PC-3 (cell line): ENCODE measurements at regions not wholly inside any gene's neighbourhood (a gene's known extent, or its start where the extent isn't known, plus 50 kb on each side); places are given as distances from the start of the nearest gene placed in this dataset.

ENCODE experiments used
- EZH2 ChIP-seq: fragments of 300-600 bp; sonication (generic); IDR thresholded peaks from one replicate; pipeline ENCODE4 v1.6.1; 2017; ENCODE audit warnings: antibody characterized with exemption, mild to moderate bottlenecking, low read length; ENCODE audit not compliant: unreplicated experiment
- EZH2phosphoT487 ChIP-seq: fragments of 300-600 bp; sonication (generic); IDR thresholded peaks from 2 replicates; pipeline ENCODE4 v1.6.1; 2018; ENCODE audit warnings: mild to moderate bottlenecking, antibody characterized with exemption, low read length, borderline replicate concordance
- TF ChIP-seq, protein P1 (sequence below): fragments of 300-600 bp; sonication (generic); conservative IDR thresholded peaks from 2 replicates; pipeline ENCODE4 v1.5.1; 2017; ENCODE audit warnings: antibody characterized with exemption, low read depth, mild to moderate bottlenecking, low read length

DNA sequence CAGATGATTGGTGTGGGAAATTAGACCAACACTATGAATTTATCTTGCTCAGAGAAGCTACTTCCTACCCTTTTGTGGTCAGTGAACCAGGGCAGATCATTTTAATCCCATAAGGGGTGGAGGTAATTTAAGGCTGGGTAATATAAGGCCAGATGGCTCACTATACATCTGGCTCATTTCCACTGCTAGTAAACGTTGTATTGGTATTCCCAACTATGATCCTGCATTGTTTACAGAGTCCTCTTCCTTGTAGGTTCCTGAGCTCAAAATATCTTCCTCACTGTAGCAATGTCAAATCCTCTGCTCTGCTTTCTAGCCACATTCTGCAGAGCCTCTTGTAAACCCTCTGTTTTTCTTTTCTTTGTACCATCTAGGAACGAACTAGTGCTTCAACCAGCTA lies 93.0 kb upstream of the MGAT4C start:
- no peak for TF ChIP-seq EZH2
- TF ChIP-seq, protein P1, sequence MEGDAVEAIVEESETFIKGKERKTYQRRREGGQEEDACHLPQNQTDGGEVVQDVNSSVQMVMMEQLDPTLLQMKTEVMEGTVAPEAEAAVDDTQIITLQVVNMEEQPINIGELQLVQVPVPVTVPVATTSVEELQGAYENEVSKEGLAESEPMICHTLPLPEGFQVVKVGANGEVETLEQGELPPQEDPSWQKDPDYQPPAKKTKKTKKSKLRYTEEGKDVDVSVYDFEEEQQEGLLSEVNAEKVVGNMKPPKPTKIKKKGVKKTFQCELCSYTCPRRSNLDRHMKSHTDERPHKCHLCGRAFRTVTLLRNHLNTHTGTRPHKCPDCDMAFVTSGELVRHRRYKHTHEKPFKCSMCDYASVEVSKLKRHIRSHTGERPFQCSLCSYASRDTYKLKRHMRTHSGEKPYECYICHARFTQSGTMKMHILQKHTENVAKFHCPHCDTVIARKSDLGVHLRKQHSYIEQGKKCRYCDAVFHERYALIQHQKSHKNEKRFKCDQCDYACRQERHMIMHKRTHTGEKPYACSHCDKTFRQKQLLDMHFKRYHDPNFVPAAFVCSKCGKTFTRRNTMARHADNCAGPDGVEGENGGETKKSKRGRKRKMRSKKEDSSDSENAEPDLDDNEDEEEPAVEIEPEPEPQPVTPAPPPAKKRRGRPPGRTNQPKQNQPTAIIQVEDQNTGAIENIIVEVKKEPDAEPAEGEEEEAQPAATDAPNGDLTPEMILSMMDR: no peak
- TF ChIP-seq EZH2phosphoT487: no peak
